Karpas-422 (cell line): ENCODE measurements at regions not wholly inside any gene's neighbourhood (a gene's known extent, or its start where the extent isn't known, plus 50 kb on each side); places are given as distances from the start of the nearest gene placed in this dataset.

Source experiments
- DNase-seq: peaks from one replicate; pipeline ENCODE4 v3.0.0-alpha.2; 2015
- H2AFZ ChIP-seq: fragments of 200-600 bp; sonication (generic); 2 replicates; pipeline ENCODE4 v1.6.1; 2014; ENCODE audit warnings: antibody characterized with exemption, low read length, mixed read lengths
- H3K27ac ChIP-seq: fragments of 200-600 bp; sonication (generic); 2 replicates; pipeline ENCODE4 v1.5.1; 2014; ENCODE audit warnings: mild to moderate bottlenecking, low read length, moderate library complexity
- H3K27me3 ChIP-seq: fragments of 200-600 bp; sonication (generic); 2 replicates; pipeline ENCODE4 v1.6.1; 2014; ENCODE audit warnings: low read length, mixed read lengths
- H3K36me3 ChIP-seq: fragments of 200-600 bp; sonication (generic); 2 replicates; pipeline ENCODE4 v1.6.1; 2014; ENCODE audit warnings: low read length, mixed read lengths; ENCODE audit not compliant: insufficient read depth
- H3K4me1 ChIP-seq: fragments of 200-600 bp; sonication (generic); 2 replicates; pipeline ENCODE4 v1.6.1; 2014; ENCODE audit warnings: mild to moderate bottlenecking, low read length, mixed read lengths
- H3K4me2 ChIP-seq: fragments of 200-600 bp; sonication (generic); 2 replicates; pipeline ENCODE4 v1.6.1; 2014; ENCODE audit warnings: low read length, low read depth, mild to moderate bottlenecking; ENCODE audit not compliant: poor library complexity, severe bottlenecking
- H3K4me3 ChIP-seq: fragments of 200-600 bp; sonication (generic); 2 replicates; pipeline ENCODE4 v1.5.1; 2014; ENCODE audit warnings: mild to moderate bottlenecking, antibody characterized with exemption, low read length, mixed read lengths
- H3K79me2 ChIP-seq: fragments of 200-600 bp; sonication (generic); 2 replicates; pipeline ENCODE4 v1.6.1; 2014; ENCODE audit warnings: mild to moderate bottlenecking, low read length, mixed read lengths
- H3K9ac ChIP-seq: fragments of 200-600 bp; sonication (generic); 2 replicates; pipeline ENCODE4 v1.6.0; 2014; ENCODE audit warnings: low read length
- H3K9me2 ChIP-seq: fragments of 200-600 bp; sonication (generic), shearing (Covaris generic); replicated peaks from 2 replicates; pipeline ENCODE4 v1.6.0; 2014; ENCODE audit warnings: mild to moderate bottlenecking, low read length, moderate library complexity; ENCODE audit not compliant: insufficient read depth
- H3K9me3 ChIP-seq: fragments of 300-700, 200-600 bp; sonication (generic); 2 replicates; pipeline ENCODE4 v1.6.1; 2014; ENCODE audit warnings: low read length, mixed read lengths
- H4K20me1 ChIP-seq: fragments of 200-600 bp; sonication (generic); 2 replicates; pipeline ENCODE4 v1.6.1; 2014; ENCODE audit warnings: mild to moderate bottlenecking, antibody characterized with exemption, low read length, low read depth; ENCODE audit not compliant: insufficient read depth

GRCh38 chr3:82707035-82707434, 945.6 kb upstream of the GBE1 start:
- H3K36me3 ChIP-seq = no peaks in the 10 kb centered on the region
- H3K27me3 ChIP-seq = no peaks in the 10 kb centered on the region
- no peak overlapping the region for H3K4me3 ChIP-seq
- H2AFZ ChIP-seq = no peak overlapping the region
- no peaks in the 10 kb centered on the region for H4K20me1 ChIP-seq
- no peaks in the 10 kb centered on the region for H3K4me1 ChIP-seq
- no peak overlapping the region for H3K27ac ChIP-seq
- no peaks in the 10 kb centered on the region for H3K79me2 ChIP-seq
- peaks cover 6% of the 10 kb centered on the region for H3K9me3 ChIP-seq
- H3K9ac ChIP-seq = no peak overlapping the region
- H3K4me2 ChIP-seq = no peak overlapping the region
- DNase-seq = no peak
- no peaks in the 10 kb centered on the region for H3K9me2 ChIP-seq

- Histone ChIP-seq H3K4me2 (no peak overlapping the region), H2AFZ (no peak overlapping the region), H3K36me3 (no peaks in the 10 kb centered on the region), H3K4me3 (no peak overlapping the region), H3K27ac (no peak overlapping the region), H3K9me3 (peaks cover 50% of the 10 kb centered on the region), H3K4me1 (no peaks in the 10 kb centered on the region), H3K27me3 (no peaks in the 10 kb centered on the region), H3K9me2 (no peaks in the 10 kb centered on the region), H4K20me1 (no peaks in the 10 kb centered on the region), H3K9ac (no peak overlapping the region), H3K79me2 (no peaks in the 10 kb centered on the region)
- no peak for DNase-seq
Measured at GRCh38 chr3:82685761-82686160, 924.3 kb upstream of the GBE1 start.

GRCh38 chr3:82676356-82677026, 915.0 kb upstream of the GBE1 start:
- Histone ChIP-seq H3K79me2 (no peaks in the 10 kb centered on the region), H3K27ac (no peak overlapping the region), H3K4me1 (no peaks in the 10 kb centered on the region), H3K9me3 (peaks cover 17% of the 10 kb centered on the region), H3K9me2 (no peaks in the 10 kb centered on the region), H3K36me3 (no peaks in the 10 kb centered on the region), H3K27me3 (no peaks in the 10 kb centered on the region), H3K4me3 (no peak overlapping the region), H3K4me2 (no peak overlapping the region), H2AFZ (no peak overlapping the region), H4K20me1 (no peaks in the 10 kb centered on the region), H3K9ac (no peak overlapping the region)
- DNase-seq = no peak

- Histone ChIP-seq H3K9ac (no peak overlapping the region), H3K79me2 (no peaks in the 10 kb centered on the region), H3K4me1 (no peaks in the 10 kb centered on the region), H3K27me3 (no peaks in the 10 kb centered on the region), H3K9me3 (peaks cover 26% of the 10 kb centered on the region), H3K27ac (no peak overlapping the region), H3K36me3 (no peaks in the 10 kb centered on the region), H4K20me1 (no peaks in the 10 kb centered on the region), H2AFZ (no peak overlapping the region), H3K4me2 (no peak overlapping the region), H3K9me2 (no peaks in the 10 kb centered on the region), H3K4me3 (no peak overlapping the region)
- no peak for DNase-seq
Measured at GRCh38 chr3:82672966-82673365, 911.5 kb upstream of the GBE1 start.

- Histone ChIP-seq H3K9me2 (no peaks in the 10 kb centered on the region), H3K4me3 (no peak overlapping the region), H3K79me2 (no peaks in the 10 kb centered on the region), H3K36me3 (no peaks in the 10 kb centered on the region), H4K20me1 (no peaks in the 10 kb centered on the region), H3K27ac (no peak overlapping the region), H2AFZ (no peak overlapping the region), H3K9me3 (peaks cover 23% of the 10 kb centered on the region), H3K27me3 (no peaks in the 10 kb centered on the region), H3K4me2 (no peak overlapping the region), H3K9ac (no peak overlapping the region), H3K4me1 (no peaks in the 10 kb centered on the region)
- DNase-seq = no peak
Measured at GRCh38 chr3:82671466-82671865, 910.0 kb upstream of the GBE1 start.

- 0 out of 2 replicates have a peak, but pooled peaks cover 2% of the 10 kb centered on the region for H3K9me3 ChIP-seq
- no peak overlapping the region for H3K4me2 ChIP-seq
- H3K79me2 ChIP-seq = no peaks in the 10 kb centered on the region
- no peaks in the 10 kb centered on the region for H3K27me3 ChIP-seq
- H3K4me3 ChIP-seq = no peak overlapping the region
- no peaks in the 10 kb centered on the region for H3K9me2 ChIP-seq
- H3K36me3 ChIP-seq = no peaks in the 10 kb centered on the region
- no peak overlapping the region for H3K27ac ChIP-seq
- no peaks in the 10 kb centered on the region for H3K4me1 ChIP-seq
- no peak overlapping the region for H3K9ac ChIP-seq
- H4K20me1 ChIP-seq = no peaks in the 10 kb centered on the region
- no peak overlapping the region for H2AFZ ChIP-seq
- DNase-seq = no peak
Measured at GRCh38 chr3:82654708-82655107, 893.3 kb upstream of the GBE1 start.

- no peaks in the 10 kb centered on the region for H3K9me2 ChIP-seq
- H3K27me3 ChIP-seq = no peaks in the 10 kb centered on the region
- H3K4me1 ChIP-seq = no peaks in the 10 kb centered on the region
- no peak overlapping the region for H3K4me3 ChIP-seq
- no peak overlapping the region for H3K9ac ChIP-seq
- H2AFZ ChIP-seq = no peak overlapping the region
- DNase-seq = no peak
- H3K27ac ChIP-seq = no peak overlapping the region
- peaks cover 8% of the 10 kb centered on the region for H3K9me3 ChIP-seq
- H3K36me3 ChIP-seq = no peaks in the 10 kb centered on the region
- H3K79me2 ChIP-seq = no peaks in the 10 kb centered on the region
- H3K4me2 ChIP-seq = no peak overlapping the region
- no peaks in the 10 kb centered on the region for H4K20me1 ChIP-seq
Measured at GRCh38 chr3:82643948-82644347, 882.5 kb upstream of the GBE1 start.

- Histone ChIP-seq H3K9me3 (peaks cover 13% of the 10 kb centered on the region), H2AFZ (no peak overlapping the region), H3K79me2 (no peaks in the 10 kb centered on the region), H3K9me2 (no peaks in the 10 kb centered on the region), H4K20me1 (no peaks in the 10 kb centered on the region), H3K4me1 (no peaks in the 10 kb centered on the region), H3K4me2 (no peak overlapping the region), H3K27me3 (no peaks in the 10 kb centered on the region), H3K36me3 (no peaks in the 10 kb centered on the region), H3K4me3 (no peak overlapping the region), H3K9ac (no peak overlapping the region), H3K27ac (no peak overlapping the region)
- DNase-seq = no peak
Measured at GRCh38 chr3:82641701-82642100, 880.3 kb upstream of the GBE1 start.
